ENCODE measurements at regions not wholly inside any gene's neighbourhood (a gene's known extent, or its start where the extent isn't known, plus 50 kb on each side); places are given as distances from the start of the nearest gene placed in this dataset.

DNA sequence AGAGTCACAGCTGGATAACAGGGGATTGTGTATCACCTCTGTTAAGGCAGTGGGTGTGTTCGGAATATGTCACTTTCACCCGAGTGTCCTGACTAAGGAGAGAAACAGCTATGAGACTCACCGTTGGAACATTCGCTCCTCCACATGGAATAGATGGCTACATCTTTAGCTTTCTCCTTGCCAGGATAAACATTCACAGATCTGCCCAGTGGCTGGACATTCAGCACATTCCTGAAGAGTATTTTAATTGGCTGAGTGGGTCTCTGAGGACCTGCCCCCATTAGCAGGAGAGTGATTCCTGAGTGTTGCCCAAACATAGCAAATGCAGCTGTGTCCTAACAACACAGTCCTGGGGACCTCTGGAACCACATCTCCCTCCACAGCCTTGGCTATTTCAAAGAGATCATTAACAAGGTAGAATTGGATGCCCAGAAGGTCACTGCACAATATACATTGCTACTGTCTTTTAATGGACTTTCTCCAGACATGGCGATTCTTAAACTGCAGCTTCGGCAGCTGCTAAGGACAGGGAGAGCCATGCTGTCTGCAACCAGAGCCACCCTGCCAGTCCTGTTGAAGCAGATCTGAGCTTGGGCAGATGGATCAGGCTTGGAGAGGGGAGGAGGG is 435.0 kb upstream of the CADM1 start:
- no peak for TF ChIP-seq POLR2AphosphoS5 (IDR thresholded peaks at IDR 0.05)
- TF ChIP-seq, protein P1, sequence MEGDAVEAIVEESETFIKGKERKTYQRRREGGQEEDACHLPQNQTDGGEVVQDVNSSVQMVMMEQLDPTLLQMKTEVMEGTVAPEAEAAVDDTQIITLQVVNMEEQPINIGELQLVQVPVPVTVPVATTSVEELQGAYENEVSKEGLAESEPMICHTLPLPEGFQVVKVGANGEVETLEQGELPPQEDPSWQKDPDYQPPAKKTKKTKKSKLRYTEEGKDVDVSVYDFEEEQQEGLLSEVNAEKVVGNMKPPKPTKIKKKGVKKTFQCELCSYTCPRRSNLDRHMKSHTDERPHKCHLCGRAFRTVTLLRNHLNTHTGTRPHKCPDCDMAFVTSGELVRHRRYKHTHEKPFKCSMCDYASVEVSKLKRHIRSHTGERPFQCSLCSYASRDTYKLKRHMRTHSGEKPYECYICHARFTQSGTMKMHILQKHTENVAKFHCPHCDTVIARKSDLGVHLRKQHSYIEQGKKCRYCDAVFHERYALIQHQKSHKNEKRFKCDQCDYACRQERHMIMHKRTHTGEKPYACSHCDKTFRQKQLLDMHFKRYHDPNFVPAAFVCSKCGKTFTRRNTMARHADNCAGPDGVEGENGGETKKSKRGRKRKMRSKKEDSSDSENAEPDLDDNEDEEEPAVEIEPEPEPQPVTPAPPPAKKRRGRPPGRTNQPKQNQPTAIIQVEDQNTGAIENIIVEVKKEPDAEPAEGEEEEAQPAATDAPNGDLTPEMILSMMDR (IDR thresholded peaks at IDR 0.05) = no peak
- no peak for TF ChIP-seq POLR2A (IDR thresholded peaks at IDR 0.05)
- no peak for TF ChIP-seq EP300 (IDR thresholded peaks at IDR 0.05)

Measured in suprapubic skin (tissue), 4 donors.